ENCODE measurements at regions not wholly inside any gene's neighbourhood (a gene's known extent, or its start where the extent isn't known, plus 50 kb on each side); places are given as distances from the start of the nearest gene placed in this dataset.

- FAIRE-seq (no peak), ATAC-seq (no peak), DNase-seq (ENCODE audit: extremely low read depth in 1 of 4, low spot score in 3 of 4) (no peak)
- no TSS peak for BruUV-seq (replicated peaks)
- Histone ChIP-seq H3K4me3 (no peak overlapping the region), H3K9me1 (ENCODE audit: control insufficient read depth, insufficient read depth, low read length) (no peaks in the 10 kb centered on the region), H3K9ac (ENCODE audit: insufficient read depth in 1 of 2, low read depth in 2 of 2, low read length in 2 of 2) (no peak overlapping the region), H2AFZ (ENCODE audit: low read depth, low read length) (no peak overlapping the region), H3K4me2 (ENCODE audit: insufficient read depth, low read length) (no peak overlapping the region), H3K36me3 (ENCODE audit: control insufficient read depth, insufficient read depth, low read length) (no peaks in the 10 kb centered on the region), H3K27ac (ENCODE audit: extremely low read depth, low read depth, low read length) (no peak overlapping the region), H4K20me1 (replicated peaks; ENCODE audit: control insufficient read depth, insufficient read depth, low read length) (no peaks in the 10 kb centered on the region), H3K79me2 (ENCODE audit: control insufficient read depth, insufficient read depth, low read length) (no peaks in the 10 kb centered on the region), H3K27me3 (ENCODE audit: control insufficient read depth in 2 of 2, insufficient read depth in 2 of 2, low read length in 2 of 2) (no peaks in the 10 kb centered on the region), H3K9me3 (replicated peaks; ENCODE audit: control insufficient read depth, insufficient read depth, low read depth, low read length) (no peaks in the 10 kb centered on the region), H3K4me1 (replicated peaks in 1 of 2; ENCODE audit: control insufficient read depth in 2 of 2, insufficient read depth in 2 of 2, low read length in 2 of 2) (no peaks in the 10 kb centered on the region)
- in situ Hi-C loops (cut with MboI) (no loop called here), intact Hi-C loops (cut with micrococcal nuclease) (no loop called here)
- TF ChIP-seq ZNF324 (CRISPR knock-in tag; IDR thresholded peaks at IDR 0.05): no peak
- TF ChIP-seq ZEB2 (IDR thresholded peaks at IDR 0.05): no peak
- TF ChIP-seq TEAD4 (IDR thresholded peaks at IDR 0.05; ENCODE audit: low read length): no peak
- TF ChIP-seq TEAD4 (CRISPR knock-in tag; IDR thresholded peaks at IDR 0.05; ENCODE audit: borderline replicate concordance): no peak
- TF ChIP-seq NRF1 (conservative IDR thresholded peaks at IDR 0.05 in 1 of 2, IDR thresholded peaks at IDR 0.05 in 1 of 2): no peak
- no peak for TF ChIP-seq ZNF717 (CRISPR knock-in tag; IDR thresholded peaks at IDR 0.05)
- no peak for TF ChIP-seq LEF1 (IDR thresholded peaks at IDR 0.05)
- no peak for TF ChIP-seq SRSF1 (IDR thresholded peaks at IDR 0.05; ENCODE audit: low read depth, low read length)
- TF ChIP-seq MCM2 (IDR thresholded peaks at IDR 0.05; ENCODE audit: low read depth): no peak
- TF ChIP-seq ZSCAN32 (CRISPR knock-in tag; IDR thresholded peaks at IDR 0.05): no peak
- no peak for TF ChIP-seq NFYB (IDR thresholded peaks at IDR 0.05; ENCODE audit: extremely low read depth, insufficient read length)
- TF ChIP-seq RBM39 (optimal IDR thresholded peaks at IDR 0.05; ENCODE audit: low read depth, low read length): no peak
- no peak for TF ChIP-seq ZNF699 (CRISPR knock-in tag; IDR thresholded peaks at IDR 0.05; ENCODE audit: insufficient replicate concordance)
- no peak for TF ChIP-seq LARP7 (IDR thresholded peaks at IDR 0.05)
- TF ChIP-seq ZBTB1 (CRISPR knock-in tag; IDR thresholded peaks at IDR 0.05; ENCODE audit: borderline replicate concordance, low read depth): no peak
- TF ChIP-seq ZNF707 (CRISPR knock-in tag; conservative IDR thresholded peaks at IDR 0.05): no peak
- TF ChIP-seq ARID4B (CRISPR knock-in tag; IDR thresholded peaks at IDR 0.05): no peak
- no peak for TF ChIP-seq ZBTB49 (CRISPR knock-in tag; IDR thresholded peaks at IDR 0.05; ENCODE audit: borderline replicate concordance)
- no peak for TF ChIP-seq ZNF780A (CRISPR knock-in tag; IDR thresholded peaks at IDR 0.05)
- ChIA-PET POLR2A (no interaction called here), CTCF (ENCODE audit: low intra/inter-chr PET ratio) (no interaction called here)
- 0% methylated on average over 3 of the region's 3 CpGs for WGBS (ENCODE audit: insufficient coverage, low coverage, missing lambda C conversion rate)
These were observed 457.6 kb downstream of the KCTD8 start for GRCh38 chr4:43990963-43991362.
